ENCODE measurements at regions not wholly inside any gene's neighbourhood (a gene's known extent, or its start where the extent isn't known, plus 50 kb on each side); places are given as distances from the start of the nearest gene placed in this dataset.
A peak's percentile ranks its signal among the peaks of the same experiment; 100 is the strongest.

GRCh38 chr20:50281831-50282591 is 91.4 kb downstream of the CEBPB start:
- H3K27ac ChIP-seq = no peak overlapping the region
- no peaks in the 10 kb centered on the region for H3K27me3 ChIP-seq (replicated peaks)
- TF ChIP-seq, protein P1, sequence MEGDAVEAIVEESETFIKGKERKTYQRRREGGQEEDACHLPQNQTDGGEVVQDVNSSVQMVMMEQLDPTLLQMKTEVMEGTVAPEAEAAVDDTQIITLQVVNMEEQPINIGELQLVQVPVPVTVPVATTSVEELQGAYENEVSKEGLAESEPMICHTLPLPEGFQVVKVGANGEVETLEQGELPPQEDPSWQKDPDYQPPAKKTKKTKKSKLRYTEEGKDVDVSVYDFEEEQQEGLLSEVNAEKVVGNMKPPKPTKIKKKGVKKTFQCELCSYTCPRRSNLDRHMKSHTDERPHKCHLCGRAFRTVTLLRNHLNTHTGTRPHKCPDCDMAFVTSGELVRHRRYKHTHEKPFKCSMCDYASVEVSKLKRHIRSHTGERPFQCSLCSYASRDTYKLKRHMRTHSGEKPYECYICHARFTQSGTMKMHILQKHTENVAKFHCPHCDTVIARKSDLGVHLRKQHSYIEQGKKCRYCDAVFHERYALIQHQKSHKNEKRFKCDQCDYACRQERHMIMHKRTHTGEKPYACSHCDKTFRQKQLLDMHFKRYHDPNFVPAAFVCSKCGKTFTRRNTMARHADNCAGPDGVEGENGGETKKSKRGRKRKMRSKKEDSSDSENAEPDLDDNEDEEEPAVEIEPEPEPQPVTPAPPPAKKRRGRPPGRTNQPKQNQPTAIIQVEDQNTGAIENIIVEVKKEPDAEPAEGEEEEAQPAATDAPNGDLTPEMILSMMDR (IDR thresholded peaks at IDR 0.05; ENCODE audit: low read depth, low read length, missing control alignments) = peak; percentile 43
- DNase-seq = no peak
- no peak overlapping the region for H3K4me3 ChIP-seq (ENCODE audit: low read depth, low read length)
- in situ Hi-C loops (cut with HindIII; ENCODE audit: low pct_ligation_motif_present, low sequenced_read_pairs) = no loop called here
- no peaks in the 10 kb centered on the region for H3K36me3 ChIP-seq (replicated peaks)

DNA sequence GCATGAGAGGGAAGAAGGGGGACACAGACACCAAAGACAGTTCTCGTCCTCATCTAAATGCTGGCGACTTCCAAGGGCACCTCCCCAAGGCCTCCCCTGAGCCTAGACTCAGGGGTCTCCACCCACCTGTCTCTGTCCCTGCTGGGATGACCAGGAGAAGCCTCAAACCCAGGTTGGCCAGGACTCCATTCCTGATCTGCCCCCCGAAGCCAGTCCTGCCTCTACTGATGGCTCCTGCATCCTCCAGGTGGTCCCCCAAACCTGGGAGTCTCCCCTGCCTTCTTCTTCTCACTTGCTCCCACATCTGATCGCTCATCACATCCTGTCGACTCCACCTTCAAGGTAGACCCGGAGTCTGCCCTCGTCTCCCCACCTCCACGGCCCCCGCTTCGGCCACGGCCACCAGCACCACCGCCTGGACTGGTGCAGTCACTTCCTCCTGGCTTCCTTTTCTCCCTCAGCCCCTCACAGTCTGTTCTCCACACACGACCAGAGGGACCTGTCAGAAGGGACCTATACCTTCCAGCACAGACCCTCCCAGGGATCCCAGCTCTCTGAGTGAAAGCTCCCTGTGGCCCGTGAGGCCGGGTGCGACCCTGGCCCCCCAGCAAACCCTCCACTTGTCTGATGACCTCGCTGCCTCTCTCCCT is 92.1 kb downstream of the CEBPB start:
- in situ Hi-C loops (cut with HindIII; ENCODE audit: low pct_ligation_motif_present, low sequenced_read_pairs) = no loop called here
- Histone ChIP-seq H3K27ac (no peak overlapping the region), H3K36me3 (replicated peaks) (no peaks in the 10 kb centered on the region), H3K4me3 (ENCODE audit: low read depth, low read length) (no peak overlapping the region), H3K27me3 (replicated peaks) (no peaks in the 10 kb centered on the region)
- DNase-seq = no peak
- TF ChIP-seq, protein P1 (IDR thresholded peaks at IDR 0.05; ENCODE audit: low read depth, low read length, missing control alignments) = no peak

DNA sequence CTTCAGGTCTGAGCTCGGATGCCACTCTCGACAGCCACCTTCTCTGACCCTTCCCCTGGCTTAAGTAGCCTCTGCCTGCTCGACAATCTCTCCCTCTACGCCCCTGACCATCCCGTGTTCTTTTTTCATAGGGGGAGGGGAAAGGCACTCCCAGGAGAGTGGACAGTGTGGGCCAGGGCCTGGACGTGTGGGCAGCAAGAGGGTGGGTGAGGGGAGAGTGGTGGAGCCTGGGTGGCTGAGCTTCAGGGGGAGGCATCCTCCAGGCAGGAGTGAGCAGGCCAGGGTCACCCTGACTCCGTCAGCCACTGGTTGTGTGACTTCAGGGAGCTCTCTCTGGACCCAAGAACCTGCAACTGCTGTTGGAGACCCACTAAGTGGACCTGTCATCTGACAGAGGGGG is 92.7 kb downstream of the CEBPB start:
- H3K27ac ChIP-seq = no peak overlapping the region
- DNase-seq = no peak
- no peaks in the 10 kb centered on the region for H3K27me3 ChIP-seq (replicated peaks)
- no peak overlapping the region for H3K4me3 ChIP-seq (ENCODE audit: low read depth, low read length)
- no peaks in the 10 kb centered on the region for H3K36me3 ChIP-seq (replicated peaks)
- TF ChIP-seq, protein P1 (IDR thresholded peaks at IDR 0.05; ENCODE audit: low read depth, low read length, missing control alignments) = no peak
- in situ Hi-C loops (cut with HindIII; ENCODE audit: low pct_ligation_motif_present, low sequenced_read_pairs) = no loop called here

DNA sequence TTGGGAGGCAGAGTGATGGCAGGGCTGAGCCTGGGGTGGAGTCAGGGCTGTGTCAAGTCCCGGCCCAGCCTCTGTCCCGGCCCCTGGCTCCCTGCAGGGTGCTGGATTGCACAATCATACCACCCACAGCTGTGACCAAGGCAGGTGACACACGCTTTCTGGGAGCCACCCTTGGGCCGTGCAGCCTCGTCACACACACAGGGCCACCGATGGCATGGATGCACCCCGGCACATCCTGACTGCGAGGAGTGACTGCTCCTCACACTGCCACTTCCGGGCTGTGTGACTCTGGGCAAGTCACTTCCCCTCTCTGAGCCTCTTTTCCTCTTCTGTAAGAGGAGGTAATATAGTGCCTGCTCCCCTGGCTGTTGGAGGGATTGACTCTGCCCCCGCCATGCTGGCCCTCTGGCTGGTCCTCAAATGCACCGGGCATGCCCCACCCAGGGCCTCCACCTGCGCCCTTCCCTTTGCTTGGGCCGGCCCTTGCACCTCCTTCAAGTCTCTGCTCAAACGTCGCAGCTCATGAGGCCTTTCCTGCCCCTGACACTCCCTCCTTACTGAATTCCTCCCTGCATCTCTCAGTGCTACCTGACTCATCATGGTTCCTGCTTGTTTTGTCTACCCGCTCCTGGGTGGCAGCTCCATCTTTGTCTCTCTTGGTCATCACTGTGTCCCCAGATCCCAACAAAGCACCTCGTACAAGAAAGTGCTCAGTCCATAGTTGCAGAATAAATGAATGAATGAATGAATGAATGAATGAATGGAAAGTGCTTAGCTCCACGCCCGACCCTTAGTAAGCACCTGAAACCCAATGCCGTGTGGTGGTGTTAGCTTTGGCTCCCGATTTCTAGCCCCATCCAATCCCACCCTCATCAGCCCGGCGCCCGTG is 93.5 kb downstream of the CEBPB start:
- DNase-seq = no peak
- Histone ChIP-seq H3K27ac (peak overlapping the region; percentile 64), H3K4me3 (ENCODE audit: low read depth, low read length) (no peak overlapping the region)

GRCh38 chr20:50284811-50285375 is 94.3 kb downstream of the CEBPB start:
- peak overlapping the region; percentile 64 for H3K27ac ChIP-seq
- H3K27me3 ChIP-seq (replicated peaks) = no peaks in the 10 kb centered on the region
- TF ChIP-seq, protein P1 (IDR thresholded peaks at IDR 0.05; ENCODE audit: low read depth, low read length, missing control alignments) = no peak
- no peaks in the 10 kb centered on the region for H3K36me3 ChIP-seq (replicated peaks)
- no peak overlapping the region for H3K4me3 ChIP-seq (ENCODE audit: low read depth, low read length)
- in situ Hi-C loops (cut with HindIII; ENCODE audit: low pct_ligation_motif_present, low sequenced_read_pairs) = loop anchor here (5.0 kb wide), 1 partner anchor 88 kb away; no protein-coding TSS in a partner anchor
- DNase-seq = no peak

More for the DNA sequence above, 93.5 kb downstream of the CEBPB start:
- in situ Hi-C loops (cut with HindIII; ENCODE audit: low pct_ligation_motif_present, low sequenced_read_pairs) = no loop called here
- no peaks in the 10 kb centered on the region for H3K36me3 ChIP-seq (replicated peaks)
- H3K27me3 ChIP-seq (replicated peaks) = no peaks in the 10 kb centered on the region
- TF ChIP-seq, protein P1 (IDR thresholded peaks at IDR 0.05; ENCODE audit: low read depth, low read length, missing control alignments) = no peak
